ENCODE measurements at regions not wholly inside any gene's neighbourhood (a gene's known extent, or its start where the extent isn't known, plus 50 kb on each side); places are given as distances from the start of the nearest gene placed in this dataset.
"Not testable (repeated sequence)": the region's sequence is repeated elsewhere in the genome, so short reads cannot be mapped to it uniquely, and the experiment has no call there.

DNA sequence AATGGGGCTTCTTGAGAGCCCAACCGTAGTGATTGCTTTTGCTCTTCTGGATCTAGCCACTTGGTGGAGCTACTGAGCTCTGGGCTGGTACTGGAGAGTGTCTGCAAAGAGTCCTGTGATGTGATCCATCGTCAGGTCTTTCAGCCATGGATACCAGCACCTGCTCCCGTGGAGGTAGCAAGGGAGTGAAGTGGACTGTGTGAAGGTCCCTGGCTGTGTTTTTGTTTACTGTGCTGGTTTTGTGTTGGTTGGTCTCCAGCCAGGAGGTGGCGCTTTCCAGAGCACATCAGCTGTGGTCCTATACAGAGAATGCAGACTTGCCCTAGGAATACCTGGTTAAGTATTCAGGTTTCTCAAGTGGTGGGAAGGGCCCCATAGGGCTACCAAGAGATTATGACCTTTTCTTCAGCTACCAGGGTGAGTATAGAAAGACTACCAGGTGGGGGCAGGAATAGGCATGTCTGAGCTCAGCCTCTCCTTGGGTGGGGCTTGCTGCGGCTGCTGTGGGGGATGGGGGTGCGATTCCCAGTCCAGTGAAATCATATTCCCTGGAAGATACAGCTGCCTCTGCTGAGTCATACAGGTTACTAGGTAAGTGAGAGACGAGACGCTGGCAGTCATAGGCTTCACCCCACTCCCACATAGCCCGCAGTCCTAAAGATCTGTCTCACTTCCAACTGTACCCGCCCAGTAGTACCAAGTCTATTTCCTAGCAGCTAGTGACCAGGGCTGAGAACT, 733.7 kb downstream of the ZNF385D start:
- no peaks in the 10 kb centered on the region for H3K36me3 ChIP-seq (ENCODE audit: insufficient read depth)
- no peak for DNase-seq (ENCODE audit: extremely low spot score)
- no peak overlapping the region for H3K4me3 ChIP-seq (ENCODE audit: low read depth, low read length)
- H3K4me1 ChIP-seq (ENCODE audit: insufficient read depth), result no peaks in the 10 kb centered on the region
- 94% methylated on average over 10 of the region's 10 CpGs for WGBS
- no peak overlapping the region for H3K27ac ChIP-seq (ENCODE audit: low read depth)

GRCh38 chr3:21013566-21013965, 737.4 kb downstream of the ZNF385D start:
- Histone ChIP-seq H3K27ac (ENCODE audit: low read depth) (no peak overlapping the region), H3K4me3 (ENCODE audit: low read depth, low read length) (no peak overlapping the region), H3K4me1 (ENCODE audit: insufficient read depth) (no peaks in the 10 kb centered on the region), H3K36me3 (ENCODE audit: insufficient read depth) (no peaks in the 10 kb centered on the region)
- no peak for DNase-seq (ENCODE audit: extremely low spot score)

- no peak overlapping the region for H3K4me3 ChIP-seq (ENCODE audit: low read depth, low read length)
- no peaks in the 10 kb centered on the region for H3K4me1 ChIP-seq (ENCODE audit: insufficient read depth)
- DNase-seq (ENCODE audit: extremely low spot score), result no peak
- WGBS, result 81% methylated on average over 1 of the region's 1 CpG
- H3K36me3 ChIP-seq (ENCODE audit: insufficient read depth), result no peaks in the 10 kb centered on the region
- no peak overlapping the region for H3K27ac ChIP-seq (ENCODE audit: low read depth)
Observed at GRCh38 chr3:20999661-21000060, 751.3 kb downstream of the ZNF385D start.

- no peak for DNase-seq (ENCODE audit: extremely low spot score)
- Histone ChIP-seq H3K27ac (ENCODE audit: low read depth) (no peak overlapping the region), H3K4me3 (ENCODE audit: low read depth, low read length) (no peak overlapping the region), H3K4me1 (ENCODE audit: insufficient read depth) (no peaks in the 10 kb centered on the region), H3K36me3 (ENCODE audit: insufficient read depth) (no peaks in the 10 kb centered on the region)
- 95% methylated on average over 2 of the region's 2 CpGs for WGBS
Observed at GRCh38 chr3:20997183-20997582, 753.8 kb downstream of the ZNF385D start.

DNA sequence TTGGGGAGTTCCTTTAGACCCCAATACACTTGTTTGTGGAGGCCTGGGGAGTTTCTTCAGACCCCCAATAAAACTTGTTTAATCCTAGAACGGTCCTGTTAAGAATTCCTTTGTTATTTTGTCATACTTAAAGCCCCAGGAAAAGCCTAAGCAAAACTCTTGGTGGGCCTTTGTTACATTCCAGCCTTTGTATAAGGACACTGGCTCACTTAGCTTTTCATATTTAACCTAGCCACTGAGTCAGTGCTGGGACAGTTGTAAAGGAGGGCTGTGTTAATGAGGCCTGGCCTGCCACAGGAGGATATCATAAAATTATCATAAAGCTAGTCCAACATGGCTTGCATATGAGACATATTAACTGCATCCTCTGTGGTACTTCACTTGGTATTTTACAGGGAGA, 760.1 kb downstream of the ZNF385D start:
- DNase-seq (ENCODE audit: extremely low spot score), result no peak
- Histone ChIP-seq H3K4me1 (ENCODE audit: insufficient read depth) (no peaks in the 10 kb centered on the region), H3K36me3 (ENCODE audit: insufficient read depth) (no peaks in the 10 kb centered on the region), H3K27ac (ENCODE audit: low read depth) (no peak overlapping the region), H3K4me3 (ENCODE audit: low read depth, low read length) (no peak overlapping the region)
- WGBS, result 34% methylated on average over 1 of the region's 1 CpG

GRCh38 chr3:20989653-20990052, 761.4 kb downstream of the ZNF385D start:
- not testable (repeated sequence) for DNase-seq (ENCODE audit: extremely low spot score); H3K36me3 ChIP-seq (ENCODE audit: insufficient read depth); H3K27ac ChIP-seq (ENCODE audit: low read depth); H3K4me3 ChIP-seq (ENCODE audit: low read depth, low read length); H3K4me1 ChIP-seq (ENCODE audit: insufficient read depth)

GRCh38 chr3:20984594-20985205, 766.3 kb downstream of the ZNF385D start:
- H3K4me1 ChIP-seq (ENCODE audit: insufficient read depth), result no peaks in the 10 kb centered on the region
- H3K36me3 ChIP-seq (ENCODE audit: insufficient read depth), result no peaks in the 10 kb centered on the region
- no peak overlapping the region for H3K4me3 ChIP-seq (ENCODE audit: low read depth, low read length)
- no peak for DNase-seq (ENCODE audit: extremely low spot score)
- no peak overlapping the region for H3K27ac ChIP-seq (ENCODE audit: low read depth)
- WGBS, result 26% methylated on average over 2 of the region's 2 CpGs

- Histone ChIP-seq H3K4me3 (ENCODE audit: low read depth, low read length) (no peak overlapping the region), H3K36me3 (ENCODE audit: insufficient read depth) (no peaks in the 10 kb centered on the region), H3K27ac (ENCODE audit: low read depth) (no peak overlapping the region), H3K4me1 (ENCODE audit: insufficient read depth) (no peaks in the 10 kb centered on the region)
- WGBS, result 81% methylated on average over 5 of the region's 5 CpGs
- no peak for DNase-seq (ENCODE audit: extremely low spot score)
Observed at GRCh38 chr3:20975188-20975651, 775.8 kb downstream of the ZNF385D start.

DNA sequence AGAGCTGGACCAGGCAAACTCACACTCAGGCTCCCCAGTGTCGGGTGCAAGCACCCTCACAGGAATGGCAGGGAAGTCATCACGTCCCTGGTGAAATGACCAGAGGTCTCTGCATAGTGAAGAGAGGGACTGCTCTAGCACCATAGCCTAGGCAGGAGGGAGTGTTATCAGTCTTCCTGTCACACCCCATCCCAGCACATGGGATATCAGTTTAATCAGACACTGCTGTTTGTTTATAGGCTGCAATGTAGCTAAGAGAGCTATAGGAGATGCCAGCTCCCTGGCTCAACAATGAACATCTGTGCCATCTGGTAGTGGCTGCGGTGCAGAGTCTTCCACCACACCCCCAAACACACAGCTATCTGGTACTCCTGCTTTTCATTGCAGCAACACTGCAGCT, 776.6 kb downstream of the ZNF385D start:
- WGBS, result 87% methylated on average over 3 of the region's 3 CpGs
- no peak for DNase-seq (ENCODE audit: extremely low spot score)
- no peaks in the 10 kb centered on the region for H3K36me3 ChIP-seq (ENCODE audit: insufficient read depth)
- no peak overlapping the region for H3K4me3 ChIP-seq (ENCODE audit: low read depth, low read length)
- no peaks in the 10 kb centered on the region for H3K4me1 ChIP-seq (ENCODE audit: insufficient read depth)
- no peak overlapping the region for H3K27ac ChIP-seq (ENCODE audit: low read depth)

DNA sequence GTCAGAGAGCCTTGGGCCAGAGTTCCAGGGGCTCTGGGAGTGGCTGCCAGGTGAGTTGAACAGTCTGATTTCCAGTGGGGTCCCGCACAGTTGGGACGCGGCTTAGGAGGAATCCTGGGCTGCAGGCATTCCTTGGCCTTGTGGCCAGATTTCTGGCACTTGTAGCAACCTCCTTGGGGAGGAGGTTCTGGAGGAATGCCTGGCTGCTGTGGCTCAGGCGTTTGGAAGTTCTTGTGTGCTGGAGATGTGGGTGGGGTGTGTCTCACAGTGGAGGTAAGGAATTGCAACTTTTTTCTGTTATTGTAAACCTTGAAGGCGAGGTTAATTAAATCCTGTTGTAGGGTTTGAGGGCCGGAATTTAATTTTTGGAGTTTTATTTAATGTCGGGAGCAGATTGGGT, 780.2 kb downstream of the ZNF385D start:
- H3K27ac ChIP-seq (ENCODE audit: low read depth); H3K4me3 ChIP-seq (ENCODE audit: low read depth, low read length); DNase-seq (ENCODE audit: extremely low spot score); H3K36me3 ChIP-seq (ENCODE audit: insufficient read depth); H3K4me1 ChIP-seq (ENCODE audit: insufficient read depth): not testable (repeated sequence)
- 88% methylated on average over 7 of the region's 7 CpGs for WGBS

DNA sequence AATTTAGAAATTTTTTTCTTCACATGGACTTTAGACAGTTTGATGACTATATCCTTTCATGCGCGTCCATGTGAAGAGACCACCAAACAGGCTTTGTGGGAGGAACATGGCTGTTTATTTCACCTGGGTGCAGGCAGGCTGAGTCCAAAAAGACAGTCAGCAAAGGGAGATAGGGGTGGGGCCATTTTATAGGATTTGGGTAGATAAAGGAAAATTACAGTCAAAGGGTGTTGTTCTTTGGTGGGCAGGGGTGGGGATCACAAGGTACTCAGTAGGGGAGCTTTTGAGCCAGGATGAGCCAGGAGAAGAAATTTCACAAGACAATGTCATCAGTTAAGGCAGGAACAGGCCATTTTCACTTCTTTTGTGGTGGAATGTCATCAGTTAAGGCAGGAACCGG, 781.5 kb upstream of the SGO1 start:
- WGBS, result 97% methylated on average over 2 of the region's 3 CpGs
- H3K4me3 ChIP-seq (ENCODE audit: low read depth, low read length); H3K36me3 ChIP-seq (ENCODE audit: insufficient read depth); H3K4me1 ChIP-seq (ENCODE audit: insufficient read depth); H3K27ac ChIP-seq (ENCODE audit: low read depth); DNase-seq (ENCODE audit: extremely low spot score): not testable (repeated sequence)

GRCh38 chr3:20958161-20958560, 772.2 kb upstream of the SGO1 start:
- H3K4me3 ChIP-seq (ENCODE audit: low read depth, low read length), result no peak overlapping the region
- H3K36me3 ChIP-seq (ENCODE audit: insufficient read depth), result no peaks in the 10 kb centered on the region
- DNase-seq (ENCODE audit: extremely low spot score), result no peak
- no peak overlapping the region for H3K27ac ChIP-seq (ENCODE audit: low read depth)
- 77% methylated on average over 1 of the region's 1 CpG for WGBS
- no peaks in the 10 kb centered on the region for H3K4me1 ChIP-seq (ENCODE audit: insufficient read depth)

GRCh38 chr3:20945892-20946291, 759.9 kb upstream of the SGO1 start:
- H3K36me3 ChIP-seq (ENCODE audit: insufficient read depth), result no peaks in the 10 kb centered on the region
- H3K27ac ChIP-seq (ENCODE audit: low read depth), result no peak overlapping the region
- no peak for DNase-seq (ENCODE audit: extremely low spot score)
- no peaks in the 10 kb centered on the region for H3K4me1 ChIP-seq (ENCODE audit: insufficient read depth)
- H3K4me3 ChIP-seq (ENCODE audit: low read depth, low read length), result no peak overlapping the region

DNA sequence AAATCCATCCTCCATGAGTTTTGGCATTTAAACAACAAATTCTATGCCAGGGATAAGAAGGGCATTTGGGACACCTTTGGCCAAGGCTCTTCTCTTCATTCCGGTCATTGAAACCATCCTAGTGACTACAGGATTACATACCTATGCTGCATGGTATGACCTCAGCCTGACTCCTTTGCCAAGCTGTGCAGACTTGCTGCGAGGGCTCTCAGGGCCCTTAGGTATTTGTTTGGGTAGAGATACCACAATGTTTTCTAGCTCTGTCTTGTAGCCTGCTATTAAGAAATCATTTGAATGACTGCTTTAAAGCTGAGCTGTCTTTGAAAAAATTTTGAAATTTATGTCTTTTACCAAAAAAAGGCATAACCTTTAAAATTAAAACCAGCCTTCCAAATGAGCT, 749.8 kb upstream of the SGO1 start:
- Histone ChIP-seq H3K27ac (ENCODE audit: low read depth) (no peak overlapping the region), H3K36me3 (ENCODE audit: insufficient read depth) (no peaks in the 10 kb centered on the region), H3K4me1 (ENCODE audit: insufficient read depth) (no peaks in the 10 kb centered on the region), H3K4me3 (ENCODE audit: low read depth, low read length) (no peak overlapping the region)
- 80% methylated on average over 2 of the region's 2 CpGs for WGBS
- no peak for DNase-seq (ENCODE audit: extremely low spot score)

Data from urinary bladder (tissue), 3 donors.